B cell (primary cell): ENCODE measurements at regions not wholly inside any gene's neighbourhood (a gene's known extent, or its start where the extent isn't known, plus 50 kb on each side); places are given as distances from the start of the nearest gene placed in this dataset.

Source experiments
- ATAC-seq: fragments of 200-7000 bp; cut with Tn5 transposase; one replicate; pipeline ENCODE4 v1.10.0; 2021; ENCODE audit warnings: low read depth, mild to moderate bottlenecking, moderate number of reproducible peaks, moderate library complexity
- CTCF ChIA-PET: fragments of 350-600 bp; sonication (Branson Sonifier 250); formaldehyde crosslinking; loops from one replicate; lab custom pipeline; 2021; ENCODE audit warnings: antibody characterized with exemption, inconsistent platforms; lab: Charles Lee
- POLR2A ChIA-PET: fragments of 350-600 bp; sonication (Branson Sonifier 250); formaldehyde crosslinking; loops from one replicate; lab custom pipeline; 2021; ENCODE audit warnings: antibody characterized with exemption; lab: Charles Lee
- DNase-seq: peaks from one replicate; pipeline ENCODE4 v3.0.0; 2013
- H2AFZ ChIP-seq: 2 replicates; pipeline ENCODE4 v1.6.1; 2012; ENCODE audit warnings: mild to moderate bottlenecking, low read depth, low read length; ENCODE audit not compliant: insufficient read depth, poor library complexity, severe bottlenecking
- H3K27ac ChIP-seq, 2 donors: 1 replicate in 1 of 2; 2 replicates in 1 of 2; pipeline ENCODE4 v1.5.1; 2012 to 2013; ENCODE audit warnings: low read length in 2 of 2, mild to moderate bottlenecking in 2 of 2, moderate library complexity in 1 of 2
- H3K27me3 ChIP-seq, 4 experiments: fragments of 200-600 bp in 1 of 4; sonication (generic) in 1 of 4; replicated peaks in 1 of 4; 1 replicate in 2 of 4; 2 replicates in 2 of 4; pipeline versions ENCODE4 v1.6.1 to v1.7.0; 2013 to 2016; ENCODE audit warnings: low read length in 3 of 4, mild to moderate bottlenecking in 2 of 4, mixed read lengths in 1 of 4, moderate library complexity in 1 of 4; ENCODE audit not compliant: insufficient read depth in 4 of 4, control insufficient read depth in 3 of 4; ENCODE audit errors: control extremely low read depth in 1 of 4
- H3K36me3 ChIP-seq, 2 experiments: replicated peaks in 1 of 2; 1 replicate in 1 of 2; 2 replicates in 1 of 2; pipeline versions ENCODE4 v1.6.1 to v1.7.1; 2013; ENCODE audit warnings: low read length in 1 of 2; ENCODE audit not compliant: insufficient read depth in 2 of 2, control insufficient read depth in 1 of 2; ENCODE audit errors: control extremely low read depth in 1 of 2, extremely low read depth in 1 of 2
- H3K4me1 ChIP-seq, 2 donors: fragments of 200-600 bp in 1 of 2; sonication (generic) in 1 of 2; 1 replicate in 1 of 2; 2 replicates in 1 of 2; pipeline versions ENCODE4 v1.5.1 to v1.6.1; 2013 to 2017; ENCODE audit warnings: low read length in 2 of 2; ENCODE audit not compliant: control insufficient read depth in 2 of 2, insufficient read depth in 2 of 2
- H3K4me2 ChIP-seq: replicated peaks from 2 replicates; pipeline ENCODE3; 2012; ENCODE audit warnings: mild to moderate bottlenecking, low read depth, low read length; ENCODE audit not compliant: poor library complexity, severe bottlenecking
- H3K4me3 ChIP-seq, 5 experiments: fragments of 200-600 bp in 1 of 5; sonication (generic) in 1 of 5; 1 replicate in 3 of 5; 2 replicates in 2 of 5; pipeline versions ENCODE4 v1.5.1 to v1.7.0; 2011 to 2016; ENCODE audit warnings: low read length in 4 of 5, mild to moderate bottlenecking in 4 of 5, low read depth in 2 of 5, control low read depth in 1 of 5, moderate library complexity in 1 of 5; ENCODE audit not compliant: insufficient read depth in 1 of 5; ENCODE audit errors: control extremely low read depth in 1 of 5, extremely low read depth in 1 of 5
- H3K79me2 ChIP-seq: fragments of 200-600 bp; sonication (generic); one replicate; pipeline ENCODE4 v1.6.0; 2016; ENCODE audit warnings: low read length; ENCODE audit not compliant: control insufficient read depth, insufficient read depth
- H3K9ac ChIP-seq: fragments of 200-600 bp; sonication (generic); 2 replicates; pipeline ENCODE4 v1.6.1; 2017; ENCODE audit warnings: mild to moderate bottlenecking, low read length, moderate library complexity
- H3K9me3 ChIP-seq, 3 donors: one replicate each; pipeline versions ENCODE4 v1.6.1 to v1.7.1; 2013; ENCODE audit warnings: low read length in 2 of 3; ENCODE audit not compliant: control insufficient read depth in 2 of 3, insufficient read depth in 1 of 3; ENCODE audit errors: control extremely low read depth in 1 of 3
- H4K20me1 ChIP-seq: 2 replicates; pipeline ENCODE4 v1.6.0; 2012; ENCODE audit warnings: mild to moderate bottlenecking, low read length; ENCODE audit not compliant: insufficient read depth, control insufficient read depth, poor library complexity, severe bottlenecking
- H3K27ac Mint-ChIP-seq: one replicate; pipeline ENCODE4 v1.8.0; 2021; ENCODE audit warnings: mixed read lengths
- H3K27me3 Mint-ChIP-seq: one replicate; pipeline ENCODE4 v1.8.0; 2021; ENCODE audit warnings: mixed read lengths
- H3K4me1 Mint-ChIP-seq: one replicate; pipeline ENCODE4 v1.8.0; 2021; ENCODE audit warnings: mixed read lengths
- H3K4me3 Mint-ChIP-seq: one replicate; pipeline ENCODE4 v1.8.0; 2021; ENCODE audit warnings: mixed read lengths
- H3K9me3 Mint-ChIP-seq: one replicate; pipeline ENCODE4 v1.8.0; 2022; ENCODE audit warnings: mixed read lengths; ENCODE audit not compliant: insufficient read depth
- CTCF ChIP-seq: fragments of 200-600 bp; IDR thresholded peaks from one replicate; pipeline ENCODE4 v1.8.0; 2022; ENCODE audit warnings: antibody characterized with exemption, mild to moderate bottlenecking
- EZH2 ChIP-seq: IDR thresholded peaks from 2 replicates; pipeline ENCODE4 v1.6.1; 2012; ENCODE audit warnings: borderline replicate concordance, low read depth, mild to moderate bottlenecking, moderate library complexity, low read length; ENCODE audit not compliant: insufficient read depth, poor library complexity, severe bottlenecking
- WGBS: methylation state at CpG from one replicate; pipeline ENCODE4 v1.1.5; 2013; ENCODE audit warnings: missing lambda C conversion rate; ENCODE audit not compliant: insufficient coverage; 5-methylcytosine and 5-hydroxymethylcytosine counted together
- intact Hi-C: fragments of 100-400 bp; cut with micrococcal nuclease; formaldehyde crosslinking; loops from one replicate; pipeline ENCODE4 v1.10.0; 2022

GRCh38 chr1:80533093-80533492 lies 1267.6 kb upstream of the ADGRL2 start:
- ChIA-PET POLR2A (no interaction called here), CTCF (no interaction called here)
- Histone ChIP-seq H3K9me3 (no peaks in the 10 kb centered on the region), H3K36me3 (no peaks in the 10 kb centered on the region), H3K4me3 (no peak overlapping the region), H3K4me2 (no peak overlapping the region), H3K27me3 (no peaks in the 10 kb centered on the region), H3K4me1 (no peaks in the 10 kb centered on the region), H4K20me1 (no peaks in the 10 kb centered on the region), H2AFZ (no peak overlapping the region), H3K9ac (no peak overlapping the region), H3K79me2 (no peaks in the 10 kb centered on the region), H3K27ac (no peak overlapping the region)
- TF ChIP-seq EZH2 (no peak), CTCF (no peak)
- Mint-ChIP-seq H3K4me1 (no peaks in the 10 kb centered on the region), H3K9me3 (no peaks in the 10 kb centered on the region), H3K27me3 (no peaks in the 10 kb centered on the region), H3K27ac (no peak overlapping the region), H3K4me3 (no peak overlapping the region)
- WGBS = no CpG with 5 or more reads among the region's 2 CpGs
- intact Hi-C loops = no loop called here
- DNase-seq (no peak), ATAC-seq (no peak)

- H3K9me3 ChIP-seq = no peaks in the 10 kb centered on the region
- no peak overlapping the region for H3K9ac ChIP-seq
- H3K4me3 ChIP-seq = no peak overlapping the region
- H3K36me3 ChIP-seq = no peaks in the 10 kb centered on the region
- H3K4me2 ChIP-seq = no peak overlapping the region
- H2AFZ ChIP-seq = no peak overlapping the region
- DNase-seq (no peak), ATAC-seq (no peak)
- ChIA-PET CTCF (no interaction called here), POLR2A (no interaction called here)
- WGBS = no CpG with 5 or more reads among the region's 2 CpGs
- H3K79me2 ChIP-seq = no peaks in the 10 kb centered on the region
- intact Hi-C loops = no loop called here
- no peaks in the 10 kb centered on the region for H3K9me3 Mint-ChIP-seq
- TF ChIP-seq EZH2 (no peak), CTCF (no peak)
- H3K27me3 Mint-ChIP-seq = no peaks in the 10 kb centered on the region
- no peaks in the 10 kb centered on the region for H3K27me3 ChIP-seq
- H3K27ac Mint-ChIP-seq = no peak overlapping the region
- H3K4me3 Mint-ChIP-seq = no peak overlapping the region
- no peak overlapping the region for H3K27ac ChIP-seq
- H3K4me1 ChIP-seq = no peaks in the 10 kb centered on the region
- no peaks in the 10 kb centered on the region for H4K20me1 ChIP-seq
- no peaks in the 10 kb centered on the region for H3K4me1 Mint-ChIP-seq
Measured at GRCh38 chr1:80531182-80531581, 1269.6 kb upstream of the ADGRL2 start.
